Skeletal muscle tissue (tissue), 3 donors: ENCODE measurements at regions not wholly inside any gene's neighbourhood (a gene's known extent, or its start where the extent isn't known, plus 50 kb on each side); places are given as distances from the start of the nearest gene placed in this dataset.

ENCODE experiments used
- H3K27ac ChIP-seq: one replicate; pipeline ENCODE4 v1.7.0; 2013; ENCODE audit warnings: mild to moderate bottlenecking, low read depth, low read length, inconsistent platforms
- H3K27me3 ChIP-seq, 3 donors: one replicate each; pipeline ENCODE4 v1.7.0; 2013; ENCODE audit warnings: low read length in 3 of 3; ENCODE audit not compliant: control insufficient read depth in 3 of 3, insufficient read depth in 3 of 3
- H3K36me3 ChIP-seq, 3 donors: one replicate each; pipeline ENCODE4 v1.7.0; 2013; ENCODE audit warnings: low read length in 3 of 3; ENCODE audit not compliant: control insufficient read depth in 3 of 3, insufficient read depth in 3 of 3
- H3K4me1 ChIP-seq, 3 donors: one replicate each; pipeline ENCODE4 v1.7.0; 2013; ENCODE audit warnings: low read length in 3 of 3, mild to moderate bottlenecking in 3 of 3; ENCODE audit not compliant: control insufficient read depth in 3 of 3, insufficient read depth in 3 of 3
- H3K4me3 ChIP-seq, 3 donors: one replicate each; pipeline ENCODE4 v1.7.0; 2013; ENCODE audit warnings: low read length in 3 of 3
- H3K9ac ChIP-seq, 3 donors: one replicate each; pipeline ENCODE4 v1.7.0; 2013; ENCODE audit warnings: low read length in 3 of 3, mild to moderate bottlenecking in 3 of 3, moderate library complexity in 2 of 3, low read depth in 1 of 3
- H3K9me3 ChIP-seq, 3 donors: one replicate each; pipeline ENCODE4 v1.7.0; 2013; ENCODE audit warnings: low read length in 3 of 3; ENCODE audit not compliant: control insufficient read depth in 3 of 3
- donor health status: Osteomylitis.

- Histone ChIP-seq H3K27me3 (peaks cover 0 to 4% (median 4%) of the 10 kb centered on the region in 3 donors), H3K36me3 (no peaks in the 10 kb centered on the region), H3K9ac (no peak overlapping the region), H3K4me3 (no peak overlapping the region), H3K27ac (no peak overlapping the region), H3K4me1 (peaks cover 0 to 6% (median 6%) of the 10 kb centered on the region in 3 donors), H3K9me3 (peaks cover 0 to 6% (median 4%) of the 10 kb centered on the region in 3 donors)
These were observed 266.8 kb downstream of the MN1 start for GRCh38 chr22:27534720-27535125.

GRCh38 chr22:27535452-27535851, 266.1 kb downstream of the MN1 start:
- peaks cover 0 to 8% (median 4%) of the 10 kb centered on the region in 3 donors for H3K27me3 ChIP-seq
- no peak overlapping the region for H3K9ac ChIP-seq
- no peaks in the 10 kb centered on the region for H3K36me3 ChIP-seq

GRCh38 chr22:27537501-27537900, 264.1 kb downstream of the MN1 start:
- Histone ChIP-seq H3K27me3 (peaks cover 0 to 8% (median 4%) of the 10 kb centered on the region in 3 donors), H3K36me3 (no peaks in the 10 kb centered on the region), H3K9me3 (no peaks in the 10 kb centered on the region), H3K27ac (no peak overlapping the region), H3K4me1 (peaks cover 0 to 6% (median 0%) of the 10 kb centered on the region in 3 donors), H3K4me3 (no peak overlapping the region), H3K9ac (no peak overlapping the region)

More at GRCh38 chr22:27535452-27535851, 266.1 kb downstream of the MN1 start:
- Histone ChIP-seq H3K4me3 (no peak overlapping the region), H3K9me3 (peaks cover 0 to 6% (median 4%) of the 10 kb centered on the region in 3 donors), H3K27ac (no peak overlapping the region), H3K4me1 (peaks cover 0 to 6% (median 6%) of the 10 kb centered on the region in 3 donors)

- H3K27me3 ChIP-seq, result peaks cover 0 to 14% (median 4%) of the 10 kb centered on the region in 3 donors
- H3K4me3 ChIP-seq, result no peak overlapping the region
- no peak overlapping the region for H3K9ac ChIP-seq
- H3K27ac ChIP-seq, result no peak overlapping the region
- H3K36me3 ChIP-seq, result no peaks in the 10 kb centered on the region
- H3K9me3 ChIP-seq, result no peaks in the 10 kb centered on the region
- H3K4me1 ChIP-seq, result peaks cover 0 to 2% (median 0%) of the 10 kb centered on the region in 3 donors
These were observed 262.9 kb downstream of the MN1 start for GRCh38 chr22:27538666-27539065.

GRCh38 chr22:27540247-27540646, 261.3 kb downstream of the MN1 start:
- Histone ChIP-seq H3K9me3 (no peaks in the 10 kb centered on the region), H3K27me3 (peaks cover 0 to 22% (median 4%) of the 10 kb centered on the region in 3 donors), H3K27ac (no peak overlapping the region), H3K4me1 (peaks cover 3 to 5% (median 3%) of the 10 kb centered on the region in 3 donors), H3K36me3 (no peaks in the 10 kb centered on the region), H3K9ac (no peak overlapping the region), H3K4me3 (no peak overlapping the region)

GRCh38 chr22:27540656-27541396, 260.7 kb downstream of the MN1 start:
- H3K4me3 ChIP-seq, result no peak overlapping the region
- H3K27me3 ChIP-seq, result peaks cover 0 to 22% (median 4%) of the 10 kb centered on the region in 3 donors
- no peaks in the 10 kb centered on the region for H3K9me3 ChIP-seq

GRCh38 chr22:27541836-27542235, 259.7 kb downstream of the MN1 start:
- H3K27me3 ChIP-seq, result peaks cover 0 to 22% (median 4%) of the 10 kb centered on the region in 3 donors
- H3K9ac ChIP-seq, result no peak overlapping the region
- peaks cover 3 to 8% (median 5%) of the 10 kb centered on the region in 3 donors for H3K4me1 ChIP-seq
- no peaks in the 10 kb centered on the region for H3K9me3 ChIP-seq
- H3K36me3 ChIP-seq, result no peaks in the 10 kb centered on the region
- no peak overlapping the region for H3K4me3 ChIP-seq
- no peak overlapping the region for H3K27ac ChIP-seq

More at GRCh38 chr22:27540656-27541396, 260.7 kb downstream of the MN1 start:
- Histone ChIP-seq H3K4me1 (peaks cover 3 to 8% (median 5%) of the 10 kb centered on the region in 3 donors), H3K36me3 (no peaks in the 10 kb centered on the region), H3K27ac (no peak overlapping the region), H3K9ac (no peak overlapping the region)

- Histone ChIP-seq H3K27ac (no peak overlapping the region), H3K4me3 (no peak overlapping the region), H3K9ac (no peak overlapping the region), H3K27me3 (peaks cover 0 to 22% (median 4%) of the 10 kb centered on the region in 3 donors), H3K9me3 (no peaks in the 10 kb centered on the region), H3K36me3 (no peaks in the 10 kb centered on the region), H3K4me1 (peaks cover 3 to 8% (median 3%) of the 10 kb centered on the region in 3 donors)
These were observed 259.0 kb downstream of the MN1 start for GRCh38 chr22:27542602-27543001.

GRCh38 chr22:27543460-27543859, 258.1 kb downstream of the MN1 start:
- Histone ChIP-seq H3K9ac (no peak overlapping the region), H3K4me3 (no peak overlapping the region), H3K9me3 (no peaks in the 10 kb centered on the region), H3K4me1 (peaks cover 3 to 8% (median 3%) of the 10 kb centered on the region in 3 donors), H3K36me3 (no peaks in the 10 kb centered on the region), H3K27me3 (peaks cover 0 to 22% (median 0%) of the 10 kb centered on the region in 3 donors), H3K27ac (no peak overlapping the region)

GRCh38 chr22:27545085-27545484, 256.5 kb downstream of the MN1 start:
- peaks cover 3 to 8% (median 3%) of the 10 kb centered on the region in 3 donors for H3K4me1 ChIP-seq
- no peaks in the 10 kb centered on the region for H3K9me3 ChIP-seq
- peaks cover 0 to 16% (median 0%) of the 10 kb centered on the region in 3 donors for H3K27me3 ChIP-seq
- no peak overlapping the region for H3K4me3 ChIP-seq
- H3K36me3 ChIP-seq, result no peaks in the 10 kb centered on the region
- no peak overlapping the region for H3K9ac ChIP-seq
- no peak overlapping the region for H3K27ac ChIP-seq
